ENCODE measurements at regions not wholly inside any gene's neighbourhood (a gene's known extent, or its start where the extent isn't known, plus 50 kb on each side); places are given as distances from the start of the nearest gene placed in this dataset.

- no peak overlapping the region for H3T11ph ChIP-seq (ENCODE audit: low read length)
- no peak overlapping the region for H3K4ac ChIP-seq (ENCODE audit: low read depth, low read length)
- H3K36me3 Mint-ChIP-seq (ENCODE audit: insufficient read depth in 1 of 3, low read depth in 3 of 3) = no peaks in the 10 kb centered on the region
- no peaks in the 10 kb centered on the region for H3K79me1 ChIP-seq (ENCODE audit: insufficient read depth, low read depth, low read length, poor library complexity, severe bottlenecking)
- H2AFZ ChIP-seq (ENCODE audit: low read length) = no peak overlapping the region
- no peak overlapping the region for H4K8ac ChIP-seq (replicated peaks; ENCODE audit: insufficient read length, low read depth, low read length)
- no peak overlapping the region for H2BK120ac ChIP-seq (ENCODE audit: low read depth, low read length, poor library complexity, severe bottlenecking)
- no peaks in the 10 kb centered on the region for H3K23me2 ChIP-seq (ENCODE audit: insufficient read length, low read depth, low read length, poor library complexity, severe bottlenecking)
- H2BK15ac ChIP-seq (ENCODE audit: low read depth, low read length) = no peak overlapping the region
- H3K56ac ChIP-seq (ENCODE audit: insufficient read length, low read depth, low read length) = no peak overlapping the region
- H3K27me3 Mint-ChIP-seq (ENCODE audit: low read depth) = peaks cover 5% of the 10 kb centered on the region
- no peak overlapping the region for H2BK12ac ChIP-seq (ENCODE audit: insufficient read length, low read depth, low read length)
- DNase-seq = no peak
- no peak overlapping the region for H2BK5ac ChIP-seq (ENCODE audit: insufficient read length, low read length)
- no peak for TF ChIP-seq CTCF (conservative IDR thresholded peaks at IDR 0.05)
- no peak overlapping the region for H3K27ac ChIP-seq (ENCODE audit: insufficient read length, low read depth, low read length)
- H3K9ac ChIP-seq (ENCODE audit: extremely low read depth, insufficient read length, low read length) = no peak overlapping the region
- H3K18ac ChIP-seq (ENCODE audit: insufficient read length, low read depth, low read length) = no peak overlapping the region
- no peak overlapping the region for H3K23ac ChIP-seq (ENCODE audit: insufficient read length, low read depth, low read length)
- peaks cover 0 to 5% of the 10 kb centered on the region in 2 experiments; a peak in 1 of 4 replicates for H3K4me1 Mint-ChIP-seq
- H3K9me3 ChIP-seq (ENCODE audit: control insufficient read depth, low read depth, low read length) = no peaks in the 10 kb centered on the region
- peaks cover 13 to 17% of the 10 kb centered on the region in 2 experiments for H3K9me3 Mint-ChIP-seq
- H3K27ac Mint-ChIP-seq = no peak overlapping the region
- H3K14ac ChIP-seq (ENCODE audit: insufficient read depth, low read length) = no peak overlapping the region
- no peaks in the 10 kb centered on the region for H3K79me2 ChIP-seq (ENCODE audit: insufficient read depth, low read length)
- H3K4me3 Mint-ChIP-seq = no peak overlapping the region
- no peak overlapping the region for H3K4me2 ChIP-seq (ENCODE audit: insufficient read depth, insufficient read length, low read length)
- no peak overlapping the region for H2BK20ac ChIP-seq (ENCODE audit: low read depth, low read length, poor library complexity, severe bottlenecking)
- no peak overlapping the region for H2AK5ac ChIP-seq (ENCODE audit: insufficient read length, low read length)
- WGBS (ENCODE audit: extremely low coverage, insufficient read length, low lambda C conversion rate) = no CpG with 5 or more reads among the region's 2 CpGs
- H4K20me1 ChIP-seq (ENCODE audit: control insufficient read depth, insufficient read depth, insufficient read length) = no peaks in the 10 kb centered on the region
- H3K4me1 ChIP-seq (ENCODE audit: insufficient read depth, low read length) = no peaks in the 10 kb centered on the region
- no peak overlapping the region for H4K5ac ChIP-seq (ENCODE audit: insufficient read length, low read depth, low read length)
- no peak overlapping the region for H4K91ac ChIP-seq (ENCODE audit: insufficient read length, low read depth, low read length)
- no peaks in the 10 kb centered on the region for H3K27me3 ChIP-seq (ENCODE audit: insufficient read depth, low read length)
These were observed 131.7 kb upstream of the GRIK3 start for GRCh38 chr1:37166005-37166404.

Data from H9 (cell line).